Stimulated activated CD4-positive, alpha-beta T cell treated with anti-CD3 and anti-CD28 coated beads, Interleukin-12 subunit alpha, Interleukin-12 subunit beta, amount 100 ng/mL, for 4 hours (primary cell): ENCODE measurements at regions not wholly inside any gene's neighbourhood (a gene's known extent, or its start where the extent isn't known, plus 50 kb on each side); places are given as distances from the start of the nearest gene placed in this dataset.

Experiments
- DNase-seq: peaks from one replicate; pipeline ENCODE4 v3.0.0-alpha.2; 2020

- no peak for DNase-seq
These were observed 49.8 kb upstream of the BLID start for GRCh38 chr11:122165607-122166371.
